IMR-90 (cell line): ENCODE measurements at regions not wholly inside any gene's neighbourhood (a gene's known extent, or its start where the extent isn't known, plus 50 kb on each side); places are given as distances from the start of the nearest gene placed in this dataset.

Source experiments
- ATAC-seq: fragments of 200-7000 bp; cut with Tn5 transposase; 2 replicates; pipeline ENCODE4 v1.9.1; 2020; ENCODE audit warnings: low read depth, mild to moderate bottlenecking, moderate library complexity
- BruUV-seq: library from RNA; stranded (reverse); fragments of 400-500 nt; replicated peaks from 2 replicates; lab custom pipeline; 2021; lab: Mats Ljungman, UMichigan
- CTCF ChIA-PET: fragments of 300-600 bp; formaldehyde crosslinking; extraction: SDS; loops from one replicate; lab custom pipeline; 2021; ENCODE audit warnings: antibody characterized with exemption; lab: Yijun Ruan, JAX
- POLR2A ChIA-PET: fragments of 300-600 bp; sonication (Branson Sonifier 250); formaldehyde crosslinking; loops from one replicate; lab custom pipeline; 2022; ENCODE audit warnings: antibody characterized with exemption; ENCODE audit not compliant: unreplicated experiment; lab: Charles Lee
- DNase-seq: peaks from one replicate; pipeline ENCODE4 v3.0.0; 2013
- H2AFZ ChIP-seq: replicated peaks from 2 replicates; pipeline ENCODE3; 2013; ENCODE audit warnings: low read length, mild to moderate bottlenecking; ENCODE audit not compliant: poor library complexity
- H2AK5ac ChIP-seq: 2 replicates; pipeline ENCODE4 v1.6.1; 2013; ENCODE audit warnings: low read depth, low read length, inconsistent platforms
- H2AK9ac ChIP-seq: replicated peaks from 2 replicates; pipeline ENCODE3; 2013; ENCODE audit warnings: mild to moderate bottlenecking, low read depth, low read length, moderate library complexity; ENCODE audit not compliant: poor library complexity
- H2BK120ac ChIP-seq: 2 replicates; pipeline ENCODE4 v1.6.1; 2013; ENCODE audit warnings: low read depth, low read length, inconsistent platforms
- H2BK15ac ChIP-seq: 3 replicates; pipeline ENCODE4 v1.6.1; 2013; ENCODE audit warnings: low read depth, low read length, inconsistent platforms
- H2BK20ac ChIP-seq: 2 replicates; pipeline ENCODE4 v1.6.1; 2013; ENCODE audit warnings: low read depth, mild to moderate bottlenecking, inconsistent platforms, low read length, moderate library complexity
- H2BK5ac ChIP-seq: 2 replicates; pipeline ENCODE4 v1.6.1; 2013; ENCODE audit warnings: mild to moderate bottlenecking, low read depth, low read length, inconsistent platforms; ENCODE audit not compliant: poor library complexity, severe bottlenecking
- H3K14ac ChIP-seq: replicated peaks from 2 replicates; pipeline ENCODE4 v1.6.1; 2013; ENCODE audit warnings: low read depth, low read length, inconsistent platforms
- H3K18ac ChIP-seq: 2 replicates; pipeline ENCODE4 v1.6.1; 2013; ENCODE audit warnings: low read depth, low read length, control low read depth
- H3K23ac ChIP-seq: 2 replicates; pipeline ENCODE4 v1.6.1; 2013; ENCODE audit warnings: low read depth, low read length, inconsistent platforms
- H3K27ac ChIP-seq: 2 replicates; pipeline ENCODE4 v1.5.1; 2013; ENCODE audit warnings: mild to moderate bottlenecking, control low read depth, low read length; ENCODE audit not compliant: insufficient read depth
- H3K27me3 ChIP-seq: 2 replicates; pipeline ENCODE4 v1.6.1; 2013; ENCODE audit warnings: low read length; ENCODE audit not compliant: control insufficient read depth, insufficient read depth
- H3K36me3 ChIP-seq: 2 replicates; pipeline ENCODE4 v1.6.1; 2013; ENCODE audit warnings: low read length, mixed read lengths; ENCODE audit not compliant: control insufficient read depth, insufficient read depth
- H3K4ac ChIP-seq: 2 replicates; pipeline ENCODE4 v1.6.1; 2013; ENCODE audit warnings: low read depth, low read length, inconsistent platforms
- H3K4me1 ChIP-seq: 2 replicates; pipeline ENCODE4 v1.6.1; 2013; ENCODE audit warnings: low read length, mixed read lengths; ENCODE audit not compliant: control insufficient read depth, insufficient read depth
- H3K4me2 ChIP-seq: 2 replicates; pipeline ENCODE4 v1.6.1; 2013; ENCODE audit warnings: low read depth, mild to moderate bottlenecking, control low read depth, low read length, moderate library complexity
- H3K4me3 ChIP-seq: 2 replicates; pipeline ENCODE4 v1.5.1; 2013; ENCODE audit warnings: low read depth, mild to moderate bottlenecking, control low read depth, low read length, moderate library complexity; ENCODE audit not compliant: insufficient read depth
- H3K56ac ChIP-seq: 2 replicates; pipeline ENCODE4 v1.6.1; 2013; ENCODE audit warnings: low read length, inconsistent platforms; ENCODE audit not compliant: insufficient read depth; ENCODE audit errors: extremely low read depth
- H3K79me1 ChIP-seq, 2 experiments: 2 replicates each; pipeline ENCODE4 v1.6.1; 2013; ENCODE audit warnings: low read length in 2 of 2, inconsistent platforms in 1 of 2, low read depth in 1 of 2
- H3K9ac ChIP-seq: 2 replicates; pipeline ENCODE4 v1.6.1; 2013; ENCODE audit warnings: low read depth, low read length, control low read depth
- H3K9me1 ChIP-seq: 2 replicates; pipeline ENCODE4 v1.6.1; 2013; ENCODE audit warnings: low read length, inconsistent platforms; ENCODE audit not compliant: insufficient read depth
- H3K9me3 ChIP-seq: 2 replicates; pipeline ENCODE4 v1.6.1; 2013; ENCODE audit warnings: low read length; ENCODE audit not compliant: control insufficient read depth, insufficient read depth
- H4K20me1 ChIP-seq: 2 replicates; pipeline ENCODE4 v1.6.1; 2013; ENCODE audit warnings: low read length, inconsistent platforms; ENCODE audit not compliant: insufficient read depth
- H4K5ac ChIP-seq: 2 replicates; pipeline ENCODE4 v1.6.1; 2013; ENCODE audit warnings: mild to moderate bottlenecking, low read depth, low read length, control low read depth
- H4K8ac ChIP-seq, 2 experiments: 2 replicates each; pipeline ENCODE4 v1.6.1; 2013; ENCODE audit warnings: low read depth in 2 of 2, low read length in 2 of 2, control low read depth in 1 of 2, inconsistent platforms in 1 of 2
- H4K91ac ChIP-seq: 2 replicates; pipeline ENCODE4 v1.6.1; 2013; ENCODE audit warnings: low read depth, low read length, inconsistent platforms; ENCODE audit not compliant: insufficient read depth
- RAD21 ChIP-seq: IDR thresholded peaks from 2 replicates; pipeline ENCODE4 v1.6.1; 2012; ENCODE audit warnings: low read length, improper control_type of control experiment
- WGBS, 2 experiments: methylation state at CpG; one replicate each; pipeline versions ENCODE4 v1.1.5 to v1.1.7; 2013; ENCODE audit warnings: missing lambda C conversion rate in 2 of 2; ENCODE audit not compliant: insufficient read length in 1 of 2; ENCODE audit errors: extremely low coverage in 2 of 2; 5-methylcytosine and 5-hydroxymethylcytosine counted together
- dilution Hi-C: fragments of 300-500 bp; cut with HindIII; formaldehyde crosslinking; loops from one replicate; pipeline ENCODE4 v1.14.3; 2018; ENCODE audit warnings: low sequenced_read_pairs; ENCODE audit not compliant: unreplicated experiment
- in situ Hi-C: fragments of 300-500 bp; cut with MboI; formaldehyde crosslinking; loops from 3 replicates; pipeline ENCODE4 v1.14.3; 2019; ENCODE audit warnings: low sequenced_read_pairs, inconsistent platforms, mixed read lengths
- intact Hi-C: fragments of 100-400 bp; cut with micrococcal nuclease; formaldehyde crosslinking; loops from 2 replicates; pipeline ENCODE4 v1.10.0; 2022

DNA sequence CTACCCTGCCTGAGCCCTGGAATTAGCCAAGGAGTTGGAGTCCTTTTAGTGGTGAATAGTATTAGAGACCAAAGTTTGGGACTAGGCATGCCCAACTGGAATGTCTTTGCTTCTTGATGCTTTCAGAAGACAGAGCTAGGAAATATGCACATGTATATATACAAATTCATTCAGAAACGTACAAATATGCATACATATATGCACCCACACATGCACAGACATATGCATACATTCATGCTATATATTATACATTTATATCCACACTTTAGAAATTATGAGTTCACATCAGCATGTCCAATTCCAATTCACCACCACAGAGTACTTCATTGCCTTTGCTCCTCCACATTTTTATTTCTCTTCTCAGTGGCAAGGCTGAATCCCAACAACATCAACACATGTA, 398.3 kb upstream of the MPDZ start:
- POLR2A ChIA-PET, result no interaction called here
- 0% methylated on average over 1 of the region's 1 CpG; no CpG with 5 or more reads in 1 of the 2 experiments for WGBS, 2 experiments
- no TSS peak for BruUV-seq
- TF ChIP-seq RAD21, result no peak
- ATAC-seq, result no peak
- Histone ChIP-seq H3K79me1 (no peaks in the 10 kb centered on the region), H2AK5ac (no peak overlapping the region), H2AK9ac (no peak overlapping the region), H3K56ac (no peak overlapping the region), H4K20me1 (no peaks in the 10 kb centered on the region), H3K4ac (no peak overlapping the region), H3K36me3 (no peaks in the 10 kb centered on the region), H4K5ac (no peak overlapping the region), H3K9ac (no peak overlapping the region), H3K23ac (no peak overlapping the region), H2BK15ac (no peak overlapping the region), H3K4me3 (no peak overlapping the region), H4K8ac (no peak overlapping the region), H3K4me2 (no peak overlapping the region), H3K9me1 (no peaks in the 10 kb centered on the region), H3K14ac (no peak overlapping the region), H3K18ac (no peak overlapping the region), H3K27ac (no peak overlapping the region), H3K9me3 (no peaks in the 10 kb centered on the region), H3K27me3 (no peaks in the 10 kb centered on the region), H2BK20ac (no peak overlapping the region), H2BK5ac (no peak overlapping the region), H3K4me1 (no peaks in the 10 kb centered on the region), H4K91ac (no peak overlapping the region), H2BK120ac (no peak overlapping the region), H2AFZ (no peak overlapping the region)
- no peak for DNase-seq
- intact Hi-C loops (no loop called here), dilution Hi-C loops (no loop called here), in situ Hi-C loops (no loop called here)
- CTCF ChIA-PET, result interaction anchor here (0.5 kb wide), 1 partner anchor 1194 kb away, joined by 3 read pairs; no protein-coding TSS in a partner anchor
